ENCODE measurements at regions not wholly inside any gene's neighbourhood (a gene's known extent, or its start where the extent isn't known, plus 50 kb on each side); places are given as distances from the start of the nearest gene placed in this dataset.

DNA sequence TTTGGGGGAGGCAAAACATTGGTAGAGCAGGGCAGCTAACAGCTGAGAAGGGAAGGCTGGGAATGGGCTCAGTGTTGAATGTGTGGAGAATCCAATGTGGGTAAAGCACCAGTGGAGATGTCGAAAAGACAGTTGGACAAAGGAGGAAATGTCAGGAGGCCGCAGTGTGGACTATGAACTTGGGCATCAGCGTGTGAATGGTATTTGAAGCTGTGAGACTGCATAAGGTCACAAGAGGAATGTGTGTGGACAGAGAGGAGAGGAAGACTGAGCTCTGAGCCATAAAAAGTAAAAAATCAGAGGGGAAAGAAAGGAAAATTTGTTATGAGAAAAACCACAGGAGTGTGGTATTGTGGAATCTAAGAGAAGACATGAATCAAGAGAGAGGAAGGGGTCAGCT lies 99.4 kb upstream of the ADAMTS16 start:
- DNase-seq, result no peak

DNA sequence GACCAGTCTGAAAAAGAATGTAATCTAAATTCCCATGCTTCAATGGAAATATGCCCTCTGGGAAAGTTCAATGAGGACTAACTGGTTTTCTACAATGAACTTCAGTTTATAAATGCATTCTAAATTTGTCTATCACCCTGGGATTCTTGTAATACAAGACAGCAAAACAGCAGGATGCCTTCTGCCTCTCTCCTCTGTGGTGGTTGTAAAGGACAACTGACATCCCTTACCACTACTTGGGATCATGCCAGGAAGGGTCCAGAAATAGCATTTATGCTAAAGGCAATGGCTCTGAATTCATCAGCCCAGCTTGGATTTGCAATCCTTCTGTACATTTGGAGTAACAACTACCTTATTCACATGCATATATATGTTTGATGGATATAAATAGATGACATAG lies 97.3 kb upstream of the ADAMTS16 start:
- no peak for DNase-seq

DNA sequence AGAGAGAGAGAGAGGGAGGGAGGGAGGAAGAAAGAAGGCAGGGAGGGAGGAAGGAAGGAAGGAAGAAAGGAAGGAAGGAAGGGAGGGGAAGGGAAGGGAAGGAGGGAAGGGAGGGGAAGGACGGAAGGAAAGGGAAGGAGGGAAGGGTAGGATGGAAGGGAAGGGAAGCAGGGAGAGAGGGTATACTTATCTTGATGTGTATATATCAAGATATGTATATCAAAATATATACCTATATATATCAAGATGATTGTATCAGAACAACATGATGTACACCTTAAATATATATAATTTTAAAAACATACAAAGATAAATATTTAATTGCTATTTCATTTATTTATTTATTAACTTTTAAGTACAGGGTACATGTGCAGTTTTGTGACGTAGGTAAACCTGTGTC lies 96.8 kb upstream of the ADAMTS16 start:
- no peak for DNase-seq

DNA sequence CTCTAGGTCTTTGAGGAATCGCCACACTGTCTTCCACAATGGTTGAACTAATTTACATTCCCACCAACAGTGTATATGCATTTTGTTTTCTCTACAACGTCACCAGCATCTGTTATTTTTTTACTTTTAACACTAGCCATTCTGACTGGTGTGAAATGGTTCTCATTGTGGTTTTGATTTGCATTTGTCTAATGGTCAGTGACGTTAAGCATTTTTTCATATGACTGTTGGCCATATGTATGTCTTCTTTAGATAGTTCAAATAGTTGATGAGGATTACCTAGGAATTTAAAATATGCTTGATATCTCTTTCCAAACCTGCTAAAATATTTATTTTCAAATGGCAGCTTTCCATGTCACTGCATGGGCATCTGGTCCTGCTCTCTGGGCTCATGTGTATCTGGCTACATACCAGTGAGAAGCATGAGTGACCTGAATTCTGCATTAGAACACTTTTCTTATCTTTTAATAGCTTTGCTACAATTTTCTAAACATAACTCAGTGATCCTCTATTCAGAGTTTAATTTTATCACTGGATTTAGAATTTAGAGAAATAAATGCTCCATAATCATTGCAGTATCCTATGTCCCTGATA lies 95.8 kb upstream of the ADAMTS16 start:
- DNase-seq, result no peak

DNA sequence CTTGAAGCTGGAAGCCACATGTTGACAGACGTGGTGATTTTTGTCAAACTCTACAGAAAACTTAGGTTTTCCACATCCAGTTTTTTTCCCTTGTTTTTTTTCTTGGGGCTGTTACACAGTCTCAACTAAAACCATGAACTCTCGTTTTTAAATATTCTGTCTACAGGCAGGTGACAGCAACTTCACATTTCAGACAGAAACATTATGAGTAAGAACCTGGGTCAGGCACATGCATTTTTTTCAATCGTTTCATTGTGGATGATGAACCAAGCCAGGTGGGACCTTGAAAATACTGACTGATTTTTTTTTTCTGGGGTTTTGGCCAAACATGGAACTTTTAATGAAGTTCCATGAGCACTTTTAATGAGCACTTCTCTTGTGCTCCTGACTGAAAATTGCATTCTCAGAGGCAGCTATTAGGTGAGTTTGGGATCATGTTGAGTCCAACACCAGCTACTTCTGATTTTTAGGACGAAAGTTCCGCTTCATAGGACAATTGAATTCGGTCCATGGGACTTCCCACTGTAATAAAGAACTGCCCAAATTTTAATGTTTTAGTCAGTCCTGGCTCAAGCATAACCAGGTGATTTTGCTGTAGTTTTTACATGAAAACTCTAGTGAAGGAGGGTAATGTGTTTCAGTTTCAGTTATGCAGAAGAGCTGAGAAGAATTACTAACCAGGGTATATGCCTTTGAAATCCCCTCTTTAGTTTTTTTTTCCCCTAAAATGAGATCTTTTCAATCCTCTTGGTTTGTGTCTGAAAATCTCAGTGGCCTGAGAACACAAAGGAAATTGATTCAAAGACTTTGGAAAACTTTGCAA lies 93.2 kb upstream of the ADAMTS16 start:
- no peak for DNase-seq

DNA sequence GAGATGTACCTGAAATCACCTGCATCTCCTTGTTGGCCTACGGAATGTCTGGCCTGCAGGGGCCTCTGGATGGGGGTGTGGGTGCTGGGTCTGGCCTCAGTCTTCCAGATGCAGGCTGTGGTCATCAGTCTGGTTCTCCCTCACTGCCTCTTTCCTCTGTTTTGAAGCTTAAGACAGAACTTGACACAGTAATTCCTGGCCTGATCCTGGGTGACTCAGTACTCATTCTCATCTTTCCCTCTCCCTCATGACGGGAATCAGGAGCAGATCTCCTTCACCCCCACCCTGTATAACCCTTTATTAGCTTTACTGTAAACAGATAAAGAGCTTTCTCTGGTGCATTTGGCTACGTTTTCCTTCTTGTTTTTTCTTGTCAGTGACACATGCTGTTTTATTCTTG lies 89.3 kb upstream of the ADAMTS16 start:
- no peak for DNase-seq

DNA sequence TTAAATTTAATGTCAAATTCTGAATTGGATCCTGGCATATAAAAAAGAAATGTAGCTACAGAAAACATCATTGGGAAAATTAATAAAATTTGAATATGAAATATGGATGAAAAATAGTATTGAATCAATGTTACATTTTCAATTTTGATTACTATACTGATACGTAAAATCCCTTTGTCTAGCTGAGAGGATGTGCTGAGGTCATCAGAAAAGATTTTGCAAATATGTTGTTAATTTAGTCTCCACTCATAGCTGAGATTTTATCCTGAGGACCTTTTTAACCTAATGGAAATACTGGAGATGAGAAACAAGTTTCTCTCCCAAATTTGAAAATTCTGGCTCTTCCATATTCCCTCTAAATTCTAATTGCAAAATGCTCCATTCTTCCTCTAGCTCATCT lies 84.4 kb upstream of the ADAMTS16 start:
- DNase-seq, result no peak

DNA sequence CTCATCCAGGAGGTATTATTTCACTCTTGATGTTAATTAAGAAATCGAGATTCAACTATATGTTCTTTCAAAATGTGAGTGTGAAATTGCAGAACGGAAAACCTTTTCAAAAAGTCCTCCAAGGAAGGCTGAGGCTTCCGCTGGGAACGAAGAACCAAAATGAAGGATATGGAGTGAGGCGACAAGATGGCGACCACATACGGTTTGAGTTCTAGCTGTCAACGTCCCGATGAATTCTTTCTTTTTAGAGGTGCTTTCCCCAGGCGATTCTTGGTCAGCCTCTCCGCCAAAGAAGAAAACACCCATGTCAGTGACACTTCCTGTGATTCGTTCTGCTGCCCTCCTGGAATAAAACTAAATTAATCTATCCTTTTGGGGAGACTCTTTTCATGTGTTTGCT lies 78.3 kb upstream of the ADAMTS16 start:
- DNase-seq, result no peak

DNA sequence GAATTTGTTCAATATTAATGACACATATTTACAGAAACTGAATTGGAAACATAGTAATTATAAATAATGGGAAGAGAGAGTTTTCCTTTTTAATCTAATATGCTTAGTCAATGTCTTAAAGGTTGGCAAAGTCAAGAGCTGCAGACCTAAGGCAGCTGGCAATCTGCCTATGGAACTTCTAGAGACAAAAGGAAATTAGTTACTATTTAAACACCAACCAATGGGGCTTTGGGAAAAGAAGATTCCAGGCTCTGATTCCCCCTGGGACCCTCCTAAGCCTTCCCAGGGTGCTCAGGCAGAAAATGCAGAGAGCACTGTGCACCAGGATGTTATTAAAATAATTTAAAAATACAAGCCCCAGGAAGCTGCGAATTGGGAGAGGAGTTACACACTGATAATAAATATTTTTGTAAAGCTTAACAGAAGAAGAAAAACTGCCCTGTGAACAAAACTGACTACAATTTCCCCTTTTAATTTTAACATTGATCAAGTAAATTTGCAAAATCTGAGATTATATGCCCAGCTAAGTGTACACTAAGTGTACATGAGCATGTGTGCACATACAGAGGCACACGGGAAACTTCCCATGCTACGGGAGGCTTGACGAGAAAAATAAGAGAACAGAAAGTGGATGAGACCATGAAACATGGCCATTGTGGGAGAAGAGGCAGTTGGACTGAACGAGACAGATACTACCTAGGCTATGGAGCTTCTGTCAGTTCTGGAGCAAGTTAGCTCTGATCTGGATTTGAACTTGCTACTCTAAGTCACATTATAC lies 77.4 kb upstream of the ADAMTS16 start:
- DNase-seq, result no peak

DNA sequence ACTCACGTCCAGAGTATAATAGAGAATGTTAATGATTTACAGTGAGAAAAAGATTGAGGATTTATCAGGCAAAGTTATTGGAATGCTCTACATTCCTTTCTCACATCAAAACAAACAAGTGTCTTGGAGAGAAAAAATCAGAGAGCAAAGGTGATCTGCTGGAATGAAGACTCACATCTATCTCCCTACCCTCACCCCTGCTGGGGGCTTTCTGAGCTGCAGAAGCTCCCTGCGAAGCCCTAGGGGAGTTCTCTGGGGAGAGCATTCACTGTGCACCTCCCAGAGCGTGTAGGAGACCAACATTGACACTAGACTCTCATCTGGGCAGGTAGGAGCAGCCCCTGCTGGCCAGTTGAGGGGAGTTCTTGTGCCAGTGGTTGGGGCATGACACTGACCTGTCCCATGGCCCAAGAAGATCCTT lies 76.6 kb upstream of the ADAMTS16 start:
- no peak for DNase-seq

DNA sequence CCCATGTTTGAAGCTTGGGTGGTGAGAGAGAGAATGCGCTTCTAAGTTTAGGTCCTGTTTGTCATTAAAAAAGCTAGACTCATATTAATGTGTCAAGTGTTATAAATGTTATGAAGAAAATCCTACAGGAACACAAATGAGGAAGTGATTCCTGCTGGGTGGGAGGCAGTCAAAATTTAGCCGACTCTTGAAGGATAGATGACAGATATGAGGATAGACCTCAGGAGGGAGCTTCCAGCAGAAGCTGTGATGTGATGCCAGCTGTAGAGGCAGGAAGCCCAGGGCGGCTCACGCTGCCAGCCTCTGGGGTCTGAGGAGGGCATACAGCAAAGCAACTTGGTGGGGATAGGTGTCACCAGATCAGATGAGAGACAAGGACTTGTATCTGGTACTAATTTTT lies 74.7 kb upstream of the ADAMTS16 start:
- DNase-seq, result no peak

DNA sequence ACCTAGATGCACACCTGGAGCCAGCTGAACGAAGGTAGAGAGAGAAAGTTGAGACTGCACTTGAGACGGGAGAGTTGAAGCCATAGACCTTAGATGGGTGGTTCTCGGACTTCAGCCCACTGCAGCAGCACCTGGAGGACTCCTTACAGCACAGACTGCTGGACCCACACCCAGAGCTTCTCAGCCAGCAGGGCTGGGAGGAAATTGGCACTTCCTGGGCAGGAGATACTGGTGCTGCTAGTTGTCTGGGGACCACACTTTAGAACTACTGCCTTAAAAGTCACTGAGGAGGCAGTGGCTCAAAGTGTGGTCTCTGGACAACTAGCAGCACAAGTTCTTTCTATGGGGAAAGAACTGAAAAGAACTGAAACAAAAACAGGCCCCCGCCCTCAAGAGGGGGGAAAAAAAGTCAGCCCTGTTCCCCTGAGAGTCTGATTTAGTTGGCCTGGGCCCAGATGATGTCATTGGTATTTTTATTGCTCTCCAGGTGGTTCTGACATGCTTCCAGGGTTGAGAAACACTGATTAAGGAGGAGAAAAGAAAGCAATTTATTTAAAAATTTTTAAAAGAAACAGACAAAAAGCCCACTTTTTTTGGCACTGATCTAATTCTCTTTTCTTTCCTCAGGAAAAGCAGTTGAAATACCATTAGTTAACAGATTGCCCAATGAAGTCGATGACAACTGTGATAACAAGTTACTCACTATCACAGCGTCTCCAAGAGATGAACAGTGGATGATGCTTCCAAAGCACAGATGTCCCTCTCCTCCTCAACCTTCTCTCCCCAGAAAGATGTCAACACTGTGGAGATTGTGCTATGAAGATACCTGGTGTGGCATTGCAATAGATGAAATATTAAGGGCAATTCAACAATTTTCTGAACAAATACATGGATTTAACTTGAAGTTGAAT lies 73.6 kb upstream of the ADAMTS16 start:
- DNase-seq, result no peak

DNA sequence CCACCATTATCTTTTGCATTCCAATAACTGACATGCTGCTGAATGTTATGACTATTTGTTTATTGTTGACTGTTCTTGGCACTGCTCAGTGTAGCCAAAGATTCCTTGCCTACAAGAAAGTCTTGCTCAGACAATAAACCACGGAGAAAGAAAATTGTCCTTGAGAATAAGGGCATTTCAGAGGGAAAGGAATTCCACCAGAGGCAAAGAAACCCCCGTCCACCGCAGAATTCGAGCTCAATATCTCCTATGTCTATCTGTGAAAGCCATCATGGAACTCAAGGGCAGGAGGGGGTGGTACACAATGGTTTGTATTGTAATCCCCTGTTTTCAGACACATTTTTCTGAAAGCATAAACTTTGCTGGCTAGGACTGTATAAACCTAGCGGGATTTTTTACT lies 70.3 kb upstream of the ADAMTS16 start:
- DNase-seq, result no peak

DNA sequence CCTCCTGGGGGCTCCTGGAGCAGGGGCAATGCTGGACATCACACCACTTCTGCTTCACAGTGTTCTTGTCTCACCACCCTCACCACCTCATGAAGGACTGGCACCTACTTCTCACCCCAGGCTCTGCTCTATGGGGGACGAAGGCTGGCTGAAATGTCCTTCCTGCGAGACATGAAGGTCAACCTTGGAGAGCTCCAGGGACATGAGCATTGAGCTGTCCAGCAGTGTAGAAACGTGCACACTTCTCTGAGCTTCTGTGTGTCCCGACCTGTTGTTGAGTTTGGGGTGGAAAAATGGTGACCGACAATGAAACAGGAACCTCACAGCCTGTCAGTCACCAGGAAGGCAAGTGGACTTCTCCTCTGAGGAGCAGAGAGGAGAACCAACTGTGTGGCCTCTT lies 68.6 kb upstream of the ADAMTS16 start:
- DNase-seq, result no peak

DNA sequence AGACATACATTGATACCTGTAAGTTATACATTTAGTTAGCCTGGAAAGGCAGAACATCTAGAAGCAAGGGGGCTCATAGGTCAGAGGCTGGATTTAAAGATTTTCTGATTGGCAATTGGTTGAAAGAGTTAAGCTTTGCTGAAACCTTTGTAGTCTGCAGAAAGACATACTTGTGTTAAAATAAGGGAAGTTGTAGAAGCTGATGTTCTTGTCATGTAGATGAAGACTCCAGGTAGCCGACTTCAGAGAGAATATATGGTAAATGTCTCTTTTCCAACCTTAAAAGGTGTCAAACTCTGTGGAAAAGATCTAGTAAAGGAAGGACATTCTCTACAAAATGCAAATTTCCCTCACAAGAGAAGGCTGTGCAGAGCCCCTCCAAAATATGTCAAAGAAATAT lies 62.9 kb upstream of the ADAMTS16 start:
- DNase-seq, result no peak

DNA sequence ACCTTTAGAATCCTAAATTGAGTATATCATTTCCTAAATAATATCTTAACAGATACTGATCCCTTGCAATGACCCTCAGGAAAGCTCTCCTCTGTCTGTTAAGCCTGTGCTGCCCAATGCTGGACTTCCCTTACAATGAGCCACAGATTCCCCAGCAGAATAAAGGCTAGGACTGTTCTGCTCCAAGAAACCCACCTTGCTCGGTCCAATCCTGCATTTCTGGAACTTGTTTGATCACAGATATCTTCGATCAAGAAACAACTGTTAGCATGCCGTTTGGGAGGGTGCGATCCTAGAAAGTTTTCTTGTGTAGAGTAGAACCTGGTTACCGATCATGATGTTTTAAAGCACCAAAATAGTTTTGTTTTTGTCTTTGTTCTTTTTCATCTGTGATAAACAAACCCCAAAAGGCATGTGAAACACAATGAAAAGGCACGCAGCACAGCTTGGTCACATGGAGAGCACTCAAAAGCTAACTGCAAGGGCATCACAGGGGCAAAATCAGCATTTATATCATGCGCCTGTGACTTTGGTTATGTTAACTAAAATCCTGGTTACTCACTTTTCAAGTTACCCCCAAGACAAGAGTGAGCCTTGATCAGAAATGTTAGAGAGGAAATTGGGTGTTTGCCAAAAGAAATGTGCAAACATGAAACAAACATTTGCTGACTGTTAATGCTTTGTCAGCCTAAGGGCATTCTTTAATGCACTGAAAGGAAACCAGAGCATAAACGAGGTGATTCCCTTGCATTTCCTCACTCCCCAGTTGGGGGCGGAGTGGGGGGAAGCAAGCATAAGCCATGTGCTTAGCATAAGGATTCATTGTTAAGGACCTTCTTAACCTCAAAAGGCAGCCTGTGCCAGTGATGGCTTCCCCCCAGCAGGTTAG lies 61.9 kb upstream of the ADAMTS16 start:
- DNase-seq, result no peak

DNA sequence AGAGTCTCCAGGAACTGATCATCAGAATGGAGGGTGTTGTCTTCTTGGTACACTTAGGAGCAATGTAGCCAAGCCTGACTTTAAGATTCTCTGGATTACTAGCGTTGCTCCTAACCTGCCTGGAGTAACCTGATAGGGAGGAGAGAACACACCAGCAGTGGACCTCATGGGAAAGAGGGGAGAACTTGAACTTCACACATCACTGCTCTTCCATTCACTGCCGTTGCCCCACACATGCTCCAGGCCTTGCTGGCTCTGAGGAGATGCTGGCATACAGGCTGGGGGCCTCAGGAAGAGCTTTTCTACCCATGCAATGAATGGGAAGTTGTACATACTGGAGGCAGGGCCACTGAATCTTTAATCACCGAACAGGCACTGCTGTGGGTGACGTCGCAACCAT lies 60.3 kb upstream of the ADAMTS16 start:
- DNase-seq, result no peak

DNA sequence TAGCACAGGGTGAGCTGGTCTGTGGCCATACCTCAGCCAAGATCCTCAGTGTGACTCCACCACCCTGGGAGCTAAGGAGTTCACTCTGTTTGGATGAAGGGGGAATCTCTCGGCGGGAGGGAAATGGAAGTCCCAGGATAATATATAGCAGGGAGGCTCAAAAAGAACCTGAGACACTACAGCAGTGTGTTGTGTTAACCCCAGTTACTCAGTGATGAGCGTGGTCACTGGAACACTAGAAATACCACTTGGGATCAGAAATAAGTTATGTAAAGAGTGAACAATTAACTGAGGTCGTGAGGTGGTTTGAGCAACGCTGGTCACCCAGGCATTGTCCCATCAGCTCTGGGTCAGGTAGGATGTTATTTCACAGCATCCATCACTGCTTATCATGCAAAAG lies 59.3 kb upstream of the ADAMTS16 start:
- no peak for DNase-seq

DNA sequence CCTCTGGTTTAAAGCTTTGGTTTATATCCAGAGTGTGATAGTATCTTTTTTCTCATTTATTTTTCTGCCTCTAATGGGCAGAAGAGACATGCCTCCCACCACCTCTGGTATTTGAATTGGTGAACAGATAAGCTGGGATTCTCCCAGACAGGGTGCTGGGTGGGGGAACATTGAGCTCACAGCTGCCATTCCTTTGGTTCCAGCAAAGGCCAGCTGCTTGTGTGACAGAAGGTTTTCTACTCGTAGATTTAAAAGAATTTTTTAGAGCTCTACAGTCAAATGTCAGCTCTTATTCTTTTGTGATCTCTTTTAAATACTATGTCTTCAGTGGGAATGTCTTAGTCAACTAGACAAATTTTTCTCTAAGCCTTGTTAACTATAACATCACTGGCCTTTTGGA lies 54.7 kb upstream of the ADAMTS16 start:
- no peak for DNase-seq

DNA sequence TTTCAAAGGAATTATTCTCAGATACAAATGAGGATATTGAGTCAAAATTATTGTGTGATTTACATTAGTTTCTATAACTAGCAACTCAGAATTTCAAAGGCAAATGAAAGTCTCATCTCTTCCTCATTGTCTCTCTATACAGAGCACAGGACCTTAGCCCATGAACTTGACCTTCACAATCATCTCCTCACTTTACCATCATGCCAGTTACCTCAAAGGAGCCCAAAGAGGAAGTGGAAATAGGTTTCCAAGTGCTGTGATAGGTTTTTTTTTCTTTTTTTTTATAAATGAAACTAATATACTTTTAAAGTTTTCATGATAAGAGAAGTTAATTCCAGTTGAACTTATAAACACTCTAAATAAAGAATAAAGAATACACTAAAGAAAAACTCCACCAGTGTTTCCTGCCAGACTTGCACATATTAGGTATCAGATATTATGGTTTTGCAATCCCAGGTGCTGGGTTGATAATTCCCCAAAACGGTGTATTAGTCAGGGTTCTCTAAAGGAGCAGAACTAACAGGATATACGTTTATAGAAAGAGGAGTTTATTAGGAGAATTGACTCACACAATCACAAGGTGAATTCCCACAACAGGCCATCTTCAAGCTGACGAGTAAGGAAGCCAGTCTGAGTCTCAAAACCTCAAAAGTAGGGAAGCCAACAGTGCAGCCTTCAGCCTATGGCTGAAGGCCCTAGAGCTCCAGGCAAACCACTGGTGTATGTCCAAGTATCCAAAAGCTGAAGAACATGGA lies 50.1 kb upstream of the ADAMTS16 start:
- DNase-seq, result no peak

Measured in eye (tissue), 1 donor.